SK-N-SH (cell line): ENCODE measurements at regions not wholly inside any gene's neighbourhood (a gene's known extent, or its start where the extent isn't known, plus 50 kb on each side); places are given as distances from the start of the nearest gene placed in this dataset.

Experiments used
- SIN3A ChIP-seq: IDR thresholded peaks from 2 replicates; pipeline ENCODE4 v1.6.1; 2012; ENCODE audit warnings: low read depth, mild to moderate bottlenecking, low read length, moderate library complexity, borderline replicate concordance
- SMC3 ChIP-seq: IDR thresholded peaks from 2 replicates; pipeline ENCODE4 v1.6.1; 2012; ENCODE audit warnings: low read depth, low read length, improper control_type of control experiment
- TAF1 ChIP-seq: IDR thresholded peaks from 2 replicates; pipeline ENCODE4 v1.6.1; 2012; ENCODE audit warnings: low read depth, mild to moderate bottlenecking, low read length, moderate library complexity, borderline replicate concordance

- no peak for TF ChIP-seq SMC3
- no peak for TF ChIP-seq SIN3A
- TF ChIP-seq TAF1: no peak
Observed at GRCh38 chr2:58357521-58357920, 116.4 kb upstream of the FANCL start.
